NCI-H1930 (cell line): ENCODE measurements at regions not wholly inside any gene's neighbourhood (a gene's known extent, or its start where the extent isn't known, plus 50 kb on each side); places are given as distances from the start of the nearest gene placed in this dataset.

Experiments used
- DNase-seq, 2 experiments: peaks; one replicate each; lab custom pipeline; 2025; lab: John Stamatoyannopoulos, UW

- DNase-seq, result no peak
Observed at GRCh38 chr2:57804971-57805370, 241.6 kb upstream of the VRK2 start.

GRCh38 chr2:57806449-57806968 is 240.1 kb upstream of the VRK2 start:
- no peak for DNase-seq

GRCh38 chr2:57809230-57809629 is 237.4 kb upstream of the VRK2 start:
- no peak for DNase-seq

GRCh38 chr2:57821088-57821487 is 225.5 kb upstream of the VRK2 start:
- no peak for DNase-seq

GRCh38 chr2:57828221-57828620 is 218.4 kb upstream of the VRK2 start:
- DNase-seq, result no peak

GRCh38 chr2:57834666-57835065 is 211.9 kb upstream of the VRK2 start:
- DNase-seq, result no peak

GRCh38 chr2:57842531-57842930 is 204.1 kb upstream of the VRK2 start:
- DNase-seq, result no peak

GRCh38 chr2:57843158-57843557 is 203.4 kb upstream of the VRK2 start:
- DNase-seq, result no peak

GRCh38 chr2:57848723-57849122 is 197.9 kb upstream of the VRK2 start:
- no peak for DNase-seq

GRCh38 chr2:57849843-57850242 is 196.8 kb upstream of the VRK2 start:
- DNase-seq, result no peak

GRCh38 chr2:57850415-57851130 is 196.0 kb upstream of the VRK2 start:
- DNase-seq, result no peak

GRCh38 chr2:57855212-57855611 is 191.4 kb upstream of the VRK2 start:
- no peak for DNase-seq

GRCh38 chr2:57859755-57860154 is 186.9 kb upstream of the VRK2 start:
- no peak for DNase-seq

GRCh38 chr2:57862153-57862552 is 184.5 kb upstream of the VRK2 start:
- no peak for DNase-seq

- no peak for DNase-seq
Observed at GRCh38 chr2:57862727-57863126, 183.9 kb upstream of the VRK2 start.

GRCh38 chr2:57864926-57865325 is 181.7 kb upstream of the VRK2 start:
- DNase-seq, result no peak

GRCh38 chr2:57867730-57868129 is 178.9 kb upstream of the VRK2 start:
- no peak for DNase-seq

- DNase-seq, result no peak
Observed at GRCh38 chr2:57868619-57869139, 177.9 kb upstream of the VRK2 start.

GRCh38 chr2:57869758-57870344 is 176.8 kb upstream of the VRK2 start:
- DNase-seq, result no peak

- DNase-seq, result no peak
Observed at GRCh38 chr2:57876313-57876712, 170.3 kb upstream of the VRK2 start.

GRCh38 chr2:57877811-57878170 is 168.8 kb upstream of the VRK2 start:
- no peak for DNase-seq

GRCh38 chr2:57878171-57878865 is 168.3 kb upstream of the VRK2 start:
- peak in 1 of 2 experiments; percentile 21 for DNase-seq

- DNase-seq, result no peak
Observed at GRCh38 chr2:57878866-57879210, 167.8 kb upstream of the VRK2 start.
